BLaER1 (cell line): ENCODE measurements at regions not wholly inside any gene's neighbourhood (a gene's known extent, or its start where the extent isn't known, plus 50 kb on each side); places are given as distances from the start of the nearest gene placed in this dataset.

Experiments used
- H3K27ac ChIP-seq: shearing (Covaris generic); formaldehyde crosslinking; 2 replicates; pipeline ENCODE4 v1.8.1; 2022
- H3K27me3 ChIP-seq: shearing (Covaris generic); formaldehyde crosslinking; 2 replicates; pipeline ENCODE4 v1.8.1; 2022
- H3K36me3 ChIP-seq: shearing (Covaris generic); formaldehyde crosslinking; 2 replicates; pipeline ENCODE4 v1.8.1; 2022
- H3K4me1 ChIP-seq: shearing (Covaris generic); formaldehyde crosslinking; 2 replicates; pipeline ENCODE4 v1.8.1; 2022
- H3K4me2 ChIP-seq: shearing (Covaris generic); formaldehyde crosslinking; 2 replicates; pipeline ENCODE4 v1.8.1; 2022
- H3K4me3 ChIP-seq: shearing (Covaris generic); formaldehyde crosslinking; 2 replicates; pipeline ENCODE4 v1.8.1; 2022
- H3K9ac ChIP-seq: shearing (Covaris generic); formaldehyde crosslinking; 2 replicates; pipeline ENCODE4 v1.8.1; 2022
- H3K9me3 ChIP-seq: shearing (Covaris generic); formaldehyde crosslinking; 2 replicates; pipeline ENCODE4 v1.8.1; 2022
- H4K20me1 ChIP-seq: shearing (Covaris generic); formaldehyde crosslinking; 2 replicates; pipeline ENCODE4 v1.8.1; 2022
- Cebpa-rat ChIP-seq: shearing (Covaris generic); IDR thresholded peaks from 2 replicates; pipeline ENCODE4 v1.8.1; 2022

DNA sequence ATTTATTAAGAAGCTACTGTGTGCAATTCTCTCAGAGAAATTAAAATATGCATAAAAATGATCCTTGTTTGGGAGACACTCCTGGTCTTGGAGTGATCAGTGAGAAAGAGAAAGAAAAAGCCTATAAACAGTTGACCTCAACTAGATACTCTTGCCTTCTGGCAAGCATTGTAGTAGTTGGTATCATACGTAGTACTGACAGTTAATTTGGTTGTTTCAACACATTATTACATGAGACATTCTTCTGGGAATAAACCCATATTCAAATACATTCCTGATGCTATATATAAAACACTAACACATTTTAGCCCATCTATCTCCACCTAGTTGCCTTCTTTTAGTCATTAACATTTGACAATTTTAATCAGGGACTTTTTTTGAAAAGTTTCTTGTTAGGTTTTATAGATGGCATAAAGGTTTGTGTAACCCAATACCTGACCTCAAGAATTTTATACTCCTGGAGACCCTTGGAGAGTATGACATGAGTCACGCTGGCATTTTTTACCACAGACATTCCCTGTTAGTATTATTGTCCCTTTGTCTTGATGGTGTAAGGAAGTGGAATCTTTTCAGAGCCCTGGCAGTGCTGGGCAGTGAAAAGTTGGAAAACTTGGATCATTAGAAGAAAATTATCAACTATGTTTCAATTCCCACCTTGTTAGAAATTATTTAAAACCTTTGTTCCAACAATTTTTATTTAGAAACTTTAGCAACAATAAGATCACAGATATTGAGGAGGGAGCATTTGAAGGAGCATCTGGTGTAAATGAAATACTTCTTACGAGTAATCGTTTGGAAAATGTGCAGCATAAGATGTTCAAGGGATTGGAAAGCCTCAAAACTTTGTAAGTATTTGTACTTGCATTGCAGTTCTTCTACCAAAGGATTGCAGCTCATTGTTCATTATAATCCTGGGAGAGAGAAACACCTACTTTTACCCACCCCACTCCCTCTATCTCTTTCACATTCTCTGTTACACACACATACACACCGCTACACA, 167.1 kb upstream of the PACRGL start:
- Histone ChIP-seq H3K27ac (no peak overlapping the region), H3K27me3 (no peaks in the 10 kb centered on the region), H3K36me3 (no peaks in the 10 kb centered on the region), H3K4me3 (no peak overlapping the region), H3K4me2 (no peak overlapping the region), H3K9me3 (no peaks in the 10 kb centered on the region), H3K9ac (no peak overlapping the region), H4K20me1 (no peaks in the 10 kb centered on the region), H3K4me1 (no peaks in the 10 kb centered on the region)
- no peak for TF ChIP-seq Cebpa-rat

DNA sequence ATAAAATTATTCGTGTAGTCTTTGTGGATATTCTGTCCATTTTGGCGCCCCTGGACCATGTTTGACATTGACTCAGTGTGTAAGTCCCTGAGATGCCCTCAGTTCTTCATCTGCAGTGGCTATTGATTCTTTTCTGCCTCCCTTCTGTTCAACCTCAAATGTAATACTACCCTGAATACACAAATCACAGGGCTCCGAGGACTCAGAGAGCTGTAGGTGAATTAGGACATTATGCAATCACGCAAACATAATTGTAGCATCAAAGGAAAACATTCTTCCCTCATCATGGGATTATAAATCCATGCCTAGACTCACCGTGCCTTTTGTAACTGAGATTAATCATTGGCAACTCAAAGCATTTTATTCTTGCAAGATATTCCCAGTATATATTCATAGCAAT, 161.4 kb upstream of the PACRGL start:
- no peaks in the 10 kb centered on the region for H4K20me1 ChIP-seq
- H3K36me3 ChIP-seq: no peaks in the 10 kb centered on the region

DNA sequence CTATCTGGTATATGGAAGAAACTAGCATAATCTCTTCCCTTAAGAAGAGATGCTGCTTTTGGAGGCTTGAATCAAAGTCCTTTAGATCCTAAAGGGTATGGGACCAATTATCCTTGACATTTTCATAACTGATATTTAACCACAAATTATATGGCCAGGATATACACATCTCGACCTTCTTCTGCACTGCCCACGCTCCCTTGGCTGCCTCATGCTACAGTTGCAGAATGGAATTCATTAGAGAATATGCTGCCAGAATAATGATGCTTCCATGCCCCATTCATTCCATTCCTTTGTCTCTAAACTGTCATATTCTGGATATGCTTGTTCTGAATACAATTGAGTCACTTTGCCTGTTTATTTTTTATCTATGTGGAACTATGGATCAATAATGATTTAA, 157.1 kb upstream of the PACRGL start:
- Histone ChIP-seq H3K9me3 (no peaks in the 10 kb centered on the region), H4K20me1 (no peaks in the 10 kb centered on the region), H3K36me3 (no peaks in the 10 kb centered on the region), H3K27ac (no peak overlapping the region), H3K4me3 (no peak overlapping the region), H3K27me3 (no peaks in the 10 kb centered on the region), H3K9ac (no peak overlapping the region), H3K4me2 (no peak overlapping the region), H3K4me1 (no peaks in the 10 kb centered on the region)
- no peak for TF ChIP-seq Cebpa-rat

More for the DNA sequence above, 161.4 kb upstream of the PACRGL start:
- Histone ChIP-seq H3K4me3 (no peak overlapping the region), H3K27me3 (no peaks in the 10 kb centered on the region), H3K4me1 (no peaks in the 10 kb centered on the region), H3K9ac (no peak overlapping the region), H3K4me2 (no peak overlapping the region), H3K9me3 (no peaks in the 10 kb centered on the region), H3K27ac (no peak overlapping the region)
- no peak for TF ChIP-seq Cebpa-rat

DNA sequence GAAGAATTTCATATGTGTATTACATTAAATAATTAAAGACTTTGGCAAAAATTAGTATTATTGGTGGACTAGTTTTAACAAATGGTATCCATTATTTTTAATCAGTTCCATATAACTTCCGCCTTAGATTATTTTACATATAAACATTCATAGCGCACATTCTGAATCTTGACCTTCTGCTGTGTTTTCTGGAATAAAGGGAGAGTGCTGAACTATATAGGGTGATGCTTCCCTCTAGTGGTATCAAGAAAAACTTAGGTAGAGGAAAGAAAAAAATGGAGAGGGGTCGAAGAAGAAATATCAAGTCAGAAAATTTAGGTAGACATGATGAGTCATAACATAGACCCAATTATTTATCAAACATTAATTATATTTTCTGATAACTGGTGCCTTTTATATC, 155.6 kb upstream of the PACRGL start:
- Histone ChIP-seq H3K4me2 (no peak overlapping the region), H3K27me3 (no peaks in the 10 kb centered on the region), H3K4me3 (no peak overlapping the region), H3K9ac (no peak overlapping the region), H4K20me1 (no peaks in the 10 kb centered on the region), H3K4me1 (no peaks in the 10 kb centered on the region), H3K27ac (no peak overlapping the region), H3K9me3 (no peaks in the 10 kb centered on the region), H3K36me3 (no peaks in the 10 kb centered on the region)
- no peak for TF ChIP-seq Cebpa-rat

DNA sequence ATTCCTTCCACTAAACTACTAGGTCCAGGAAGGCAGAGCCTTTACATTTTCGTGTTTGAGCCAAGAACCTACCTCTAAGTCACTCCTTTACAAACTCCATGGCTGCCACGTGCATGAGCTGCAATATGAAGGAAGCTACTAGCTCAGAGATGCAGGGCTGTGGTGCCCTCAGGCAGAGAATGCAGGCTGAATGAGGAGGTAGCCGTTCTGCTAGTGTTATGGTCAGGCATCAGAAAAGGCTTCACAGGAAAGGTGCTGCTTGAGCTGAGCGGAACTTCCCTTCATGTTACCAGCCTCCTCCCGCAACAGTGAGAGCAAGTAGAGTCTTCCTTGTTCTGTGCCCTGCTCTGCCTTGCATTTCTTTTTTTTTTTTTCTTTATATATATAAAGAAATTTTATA, 148.3 kb upstream of the PACRGL start:
- no peaks in the 10 kb centered on the region for H3K27me3 ChIP-seq
- no peaks in the 10 kb centered on the region for H3K9me3 ChIP-seq
- no peak for TF ChIP-seq Cebpa-rat
- H3K9ac ChIP-seq: no peak overlapping the region
- H3K4me2 ChIP-seq: no peak overlapping the region
- no peaks in the 10 kb centered on the region for H3K36me3 ChIP-seq
- no peak overlapping the region for H3K27ac ChIP-seq
- no peak overlapping the region for H3K4me3 ChIP-seq
- no peaks in the 10 kb centered on the region for H4K20me1 ChIP-seq
- H3K4me1 ChIP-seq: no peaks in the 10 kb centered on the region

DNA sequence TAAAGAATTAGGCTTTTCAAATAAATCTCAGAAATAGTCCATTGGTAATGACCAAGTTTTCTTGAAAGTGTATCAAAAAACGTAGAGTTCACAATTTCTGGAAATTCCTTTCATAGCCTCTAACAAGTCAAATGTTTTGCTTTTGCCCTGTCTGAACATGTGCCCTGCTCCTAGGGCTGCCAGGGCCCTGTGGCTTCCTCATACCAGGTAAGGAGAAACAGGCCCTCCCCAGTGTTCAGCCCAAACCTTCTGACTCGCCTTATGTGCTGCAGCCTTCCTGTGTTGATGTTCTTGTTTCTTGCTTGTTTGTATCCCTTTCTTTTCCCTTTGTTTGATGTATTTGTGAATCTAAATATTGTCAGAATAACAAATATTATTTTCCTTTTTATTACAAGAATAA, 146.1 kb upstream of the PACRGL start:
- Histone ChIP-seq H3K9me3 (no peaks in the 10 kb centered on the region), H3K27me3 (no peaks in the 10 kb centered on the region), H3K9ac (no peak overlapping the region), H3K4me2 (no peak overlapping the region), H4K20me1 (no peaks in the 10 kb centered on the region), H3K4me1 (no peaks in the 10 kb centered on the region), H3K4me3 (no peak overlapping the region), H3K27ac (no peak overlapping the region), H3K36me3 (no peaks in the 10 kb centered on the region)
- no peak for TF ChIP-seq Cebpa-rat

DNA sequence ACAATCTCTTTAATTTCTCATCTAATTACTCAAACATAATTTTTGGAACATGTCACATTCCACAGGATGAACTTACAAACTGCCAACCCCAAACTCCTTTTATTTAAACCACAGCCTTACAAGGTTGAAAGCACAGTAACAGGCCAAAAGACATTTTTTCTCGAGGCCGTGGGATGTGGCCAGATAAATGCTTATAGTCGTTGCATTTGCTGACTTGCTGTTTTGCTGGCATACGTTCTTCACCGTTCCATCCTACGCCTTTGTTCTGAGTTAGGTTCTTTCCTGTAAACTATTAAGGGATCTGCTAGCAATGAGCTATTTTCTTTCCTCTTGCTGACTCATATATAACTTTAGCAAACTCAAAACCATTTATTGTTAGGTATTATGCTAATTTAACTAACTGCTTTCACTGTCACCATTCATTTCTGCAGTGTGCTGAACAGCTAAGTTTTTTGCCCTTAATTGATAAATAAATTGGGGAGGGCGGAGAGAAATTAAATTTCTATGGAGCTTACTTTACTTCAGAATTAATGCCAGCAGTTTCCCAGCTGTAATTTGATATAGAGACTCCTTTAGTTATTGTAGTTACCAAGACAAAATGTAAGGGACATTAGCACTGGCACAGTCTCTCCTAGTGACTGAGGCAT, 135.1 kb upstream of the PACRGL start:
- no peak overlapping the region for H3K4me3 ChIP-seq
- H4K20me1 ChIP-seq: no peaks in the 10 kb centered on the region
- no peaks in the 10 kb centered on the region for H3K36me3 ChIP-seq
- H3K9ac ChIP-seq: no peak overlapping the region
- no peaks in the 10 kb centered on the region for H3K9me3 ChIP-seq
- H3K4me2 ChIP-seq: no peak overlapping the region
- TF ChIP-seq Cebpa-rat: no peak
- no peaks in the 10 kb centered on the region for H3K27me3 ChIP-seq
- H3K27ac ChIP-seq: no peak overlapping the region
- no peaks in the 10 kb centered on the region for H3K4me1 ChIP-seq

DNA sequence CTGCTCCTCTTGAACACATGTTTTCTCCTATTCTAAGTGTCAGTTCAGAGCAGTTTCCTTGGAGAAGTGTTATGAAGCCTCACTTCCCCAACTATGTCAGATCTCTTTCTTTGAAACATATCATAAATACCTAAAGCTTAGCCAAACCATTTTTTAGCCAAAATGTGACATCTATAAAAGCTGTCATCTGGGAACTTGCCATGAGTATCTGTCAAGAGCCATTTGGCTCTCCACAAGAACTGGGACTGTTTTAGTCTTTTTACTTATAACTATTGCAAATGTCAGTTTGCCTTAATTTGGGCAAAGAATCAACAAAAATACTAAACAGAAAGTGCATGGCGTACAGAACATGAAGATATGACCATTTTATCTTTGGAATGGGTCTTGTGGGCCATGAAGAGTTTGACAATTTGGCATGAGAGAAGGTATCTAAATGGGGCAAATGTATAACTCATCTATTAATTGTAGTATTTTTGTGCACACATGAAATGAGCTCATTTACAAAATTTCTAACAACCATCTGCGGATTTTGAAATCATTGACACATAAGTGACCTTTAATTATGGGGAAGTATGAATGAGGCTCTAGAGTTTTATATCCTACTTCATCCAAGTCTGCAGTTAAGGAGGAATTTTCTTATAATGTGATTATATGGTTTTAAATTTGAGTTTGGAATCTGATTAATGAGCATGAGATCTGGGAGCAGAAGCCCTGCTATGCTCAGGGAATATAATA, 129.1 kb upstream of the PACRGL start:
- H3K9ac ChIP-seq: no peak overlapping the region
- no peak overlapping the region for H3K4me2 ChIP-seq
- H3K27me3 ChIP-seq: no peaks in the 10 kb centered on the region
- H3K4me1 ChIP-seq: no peaks in the 10 kb centered on the region
- no peak for TF ChIP-seq Cebpa-rat
- no peaks in the 10 kb centered on the region for H4K20me1 ChIP-seq
- H3K36me3 ChIP-seq: no peaks in the 10 kb centered on the region
- H3K27ac ChIP-seq: no peak overlapping the region
- no peak overlapping the region for H3K4me3 ChIP-seq
- no peaks in the 10 kb centered on the region for H3K9me3 ChIP-seq

DNA sequence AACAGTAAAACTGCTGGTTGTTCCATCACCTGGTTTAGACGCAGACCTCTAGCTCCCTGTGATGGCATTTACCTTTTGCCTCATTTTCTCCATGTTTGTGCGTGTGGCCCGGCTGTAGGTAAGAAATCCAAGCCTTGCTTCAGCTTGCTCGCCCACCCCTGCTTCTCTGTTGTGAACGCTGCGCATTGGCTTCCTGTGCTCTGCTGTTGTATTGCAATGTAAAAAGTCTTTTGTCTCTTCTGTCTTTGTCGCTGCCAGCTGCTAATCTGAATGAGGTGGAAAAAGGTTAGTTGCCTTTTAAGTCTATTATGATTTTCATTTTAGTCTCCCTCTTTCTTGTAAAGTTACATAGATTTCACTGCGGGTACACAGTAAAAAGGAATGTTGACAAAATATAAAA, 127.3 kb upstream of the PACRGL start:
- no peak for TF ChIP-seq Cebpa-rat
- H3K27ac ChIP-seq: no peak overlapping the region

DNA sequence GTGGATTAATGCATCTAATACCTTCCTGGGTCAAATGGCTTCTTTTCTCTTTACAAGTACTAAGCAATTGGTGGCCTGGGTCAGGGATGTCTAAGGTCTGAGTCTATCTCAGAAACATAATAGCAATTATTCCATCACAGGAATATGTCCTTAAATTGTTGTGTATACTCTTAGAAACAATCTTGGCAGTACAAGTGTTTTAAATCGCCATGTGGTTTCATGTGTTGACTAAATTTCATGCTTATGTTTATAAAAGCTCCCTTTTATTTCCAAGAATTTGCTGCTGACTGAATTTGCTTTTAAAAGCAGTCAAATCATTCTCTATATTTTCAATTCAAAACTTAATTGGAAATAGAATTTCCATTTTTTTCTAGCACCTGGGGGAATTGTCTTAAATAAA, 125.3 kb upstream of the PACRGL start:
- H3K4me2 ChIP-seq: no peak overlapping the region
- no peak overlapping the region for H3K27ac ChIP-seq
- no peak overlapping the region for H3K9ac ChIP-seq
- no peaks in the 10 kb centered on the region for H3K9me3 ChIP-seq
- no peaks in the 10 kb centered on the region for H3K36me3 ChIP-seq
- TF ChIP-seq Cebpa-rat: no peak
- no peak overlapping the region for H3K4me3 ChIP-seq
- no peaks in the 10 kb centered on the region for H3K4me1 ChIP-seq
- H3K27me3 ChIP-seq: no peaks in the 10 kb centered on the region
- H4K20me1 ChIP-seq: no peaks in the 10 kb centered on the region

More for the DNA sequence above, 127.3 kb upstream of the PACRGL start:
- H3K9me3 ChIP-seq: no peaks in the 10 kb centered on the region
- no peak overlapping the region for H3K4me3 ChIP-seq
- no peaks in the 10 kb centered on the region for H3K27me3 ChIP-seq
- no peak overlapping the region for H3K4me2 ChIP-seq
- H3K4me1 ChIP-seq: no peaks in the 10 kb centered on the region
- H3K9ac ChIP-seq: no peak overlapping the region
- H4K20me1 ChIP-seq: no peaks in the 10 kb centered on the region
- no peaks in the 10 kb centered on the region for H3K36me3 ChIP-seq
